HAP-1 (cell line): ENCODE measurements at regions not wholly inside any gene's neighbourhood (a gene's known extent, or its start where the extent isn't known, plus 50 kb on each side); places are given as distances from the start of the nearest gene placed in this dataset.
A peak's percentile ranks its signal among the peaks of the same experiment; 100 is the strongest.

Experiments used
- DNase-seq, 2 experiments: peaks; one replicate each; pipeline ENCODE4 v3.0.0-alpha.2; 2016 to 2020; ENCODE audit warnings: low spot score in 2 of 2
- H3K27me3 ChIP-seq: fragments of 250-450 bp; sonication (Bioruptor Pico); 2 replicates; pipeline ENCODE4 v1.5.1; 2020; ENCODE audit warnings: low read depth, mild to moderate bottlenecking, moderate library complexity
- H3K36me3 ChIP-seq: fragments of 250-450 bp; sonication (Bioruptor Pico); replicated peaks from 2 replicates; pipeline ENCODE4 v1.5.1; 2020; ENCODE audit warnings: mild to moderate bottlenecking
- H3K4me1 ChIP-seq: fragments of 250-450 bp; sonication (Bioruptor Pico); 2 replicates; pipeline ENCODE4 v1.5.1; 2020; ENCODE audit warnings: mild to moderate bottlenecking
- H3K4me3 ChIP-seq: fragments of 250-450 bp; sonication (Bioruptor Pico); 2 replicates; pipeline ENCODE4 v1.5.1; 2020; ENCODE audit warnings: mild to moderate bottlenecking, moderate library complexity
- H3K9me3 ChIP-seq: fragments of 250-450 bp; sonication (Bioruptor Pico); 2 replicates; pipeline ENCODE4 v1.5.1; 2020; ENCODE audit warnings: mild to moderate bottlenecking, moderate library complexity
- in situ Hi-C: fragments of 300-500 bp; cut with MboI; formaldehyde crosslinking; loops from 3 replicates; pipeline ENCODE4 v1.14.3; 2020; ENCODE audit warnings: low sequenced_read_pairs, inconsistent platforms, mixed read lengths

- DNase-seq: no peak
- H3K4me1 ChIP-seq: no peaks in the 10 kb centered on the region
- no peaks in the 10 kb centered on the region for H3K27me3 ChIP-seq
- H3K4me3 ChIP-seq: no peak overlapping the region
- no peaks in the 10 kb centered on the region for H3K36me3 ChIP-seq
- no peaks in the 10 kb centered on the region for H3K9me3 ChIP-seq
- in situ Hi-C loops: no loop called here
These were observed 219.9 kb upstream of the NECTIN3 start for GRCh38 chr3:110851736-110852135.

- no peaks in the 10 kb centered on the region for H3K9me3 ChIP-seq
- no peaks in the 10 kb centered on the region for H3K36me3 ChIP-seq
- no peak overlapping the region for H3K4me3 ChIP-seq
- DNase-seq: no peak
- no peaks in the 10 kb centered on the region for H3K27me3 ChIP-seq
- no peaks in the 10 kb centered on the region for H3K4me1 ChIP-seq
- in situ Hi-C loops: no loop called here
These were observed 216.4 kb upstream of the NECTIN3 start for GRCh38 chr3:110855207-110855606.

- DNase-seq: no peak
- in situ Hi-C loops: no loop called here
- H3K36me3 ChIP-seq: no peaks in the 10 kb centered on the region
- no peaks in the 10 kb centered on the region for H3K4me1 ChIP-seq
- no peak overlapping the region for H3K4me3 ChIP-seq
- no peaks in the 10 kb centered on the region for H3K9me3 ChIP-seq
- H3K27me3 ChIP-seq: no peaks in the 10 kb centered on the region
These were observed 214.7 kb upstream of the NECTIN3 start for GRCh38 chr3:110856916-110857315.

GRCh38 chr3:110858549-110858948 is 213.1 kb upstream of the NECTIN3 start:
- H3K27me3 ChIP-seq: no peaks in the 10 kb centered on the region
- H3K4me1 ChIP-seq: no peaks in the 10 kb centered on the region
- no peak for DNase-seq
- no peaks in the 10 kb centered on the region for H3K36me3 ChIP-seq
- no peaks in the 10 kb centered on the region for H3K9me3 ChIP-seq
- no peak overlapping the region for H3K4me3 ChIP-seq
- in situ Hi-C loops: no loop called here

GRCh38 chr3:110859336-110859735 is 212.3 kb upstream of the NECTIN3 start:
- Histone ChIP-seq H3K4me1 (no peaks in the 10 kb centered on the region), H3K9me3 (no peaks in the 10 kb centered on the region), H3K27me3 (no peaks in the 10 kb centered on the region), H3K4me3 (no peak overlapping the region), H3K36me3 (no peaks in the 10 kb centered on the region)
- no peak for DNase-seq
- in situ Hi-C loops: no loop called here

- H3K4me3 ChIP-seq: no peak overlapping the region
- H3K36me3 ChIP-seq: no peaks in the 10 kb centered on the region
- no peaks in the 10 kb centered on the region for H3K27me3 ChIP-seq
- in situ Hi-C loops: no loop called here
- DNase-seq: no peak
- H3K4me1 ChIP-seq: no peaks in the 10 kb centered on the region
- no peaks in the 10 kb centered on the region for H3K9me3 ChIP-seq
These were observed 211.6 kb upstream of the NECTIN3 start for GRCh38 chr3:110859993-110860392.

- in situ Hi-C loops: no loop called here
- Histone ChIP-seq H3K9me3 (no peaks in the 10 kb centered on the region), H3K27me3 (no peaks in the 10 kb centered on the region), H3K4me3 (no peak overlapping the region), H3K4me1 (no peaks in the 10 kb centered on the region), H3K36me3 (no peaks in the 10 kb centered on the region)
- no peak for DNase-seq
These were observed 205.7 kb upstream of the NECTIN3 start for GRCh38 chr3:110865934-110866333.

GRCh38 chr3:110868106-110868505 is 203.5 kb upstream of the NECTIN3 start:
- Histone ChIP-seq H3K36me3 (no peaks in the 10 kb centered on the region), H3K27me3 (no peaks in the 10 kb centered on the region), H3K4me3 (no peak overlapping the region), H3K4me1 (no peaks in the 10 kb centered on the region), H3K9me3 (no peaks in the 10 kb centered on the region)
- DNase-seq: no peak
- in situ Hi-C loops: no loop called here

GRCh38 chr3:110869736-110870135 is 201.9 kb upstream of the NECTIN3 start:
- H3K4me3 ChIP-seq: no peak overlapping the region
- H3K36me3 ChIP-seq: no peaks in the 10 kb centered on the region
- in situ Hi-C loops: no loop called here
- no peak for DNase-seq
- H3K9me3 ChIP-seq: peaks cover 4% of the 10 kb centered on the region; the same call in 1 of the 2 replicates
- H3K4me1 ChIP-seq: no peaks in the 10 kb centered on the region
- H3K27me3 ChIP-seq: no peaks in the 10 kb centered on the region

- Histone ChIP-seq H3K4me3 (no peak overlapping the region), H3K27me3 (no peaks in the 10 kb centered on the region), H3K4me1 (no peaks in the 10 kb centered on the region), H3K9me3 (peaks cover 4% of the 10 kb centered on the region; the same call in 1 of the 2 replicates), H3K36me3 (no peaks in the 10 kb centered on the region)
- no peak for DNase-seq
- in situ Hi-C loops: no loop called here
These were observed 199.7 kb upstream of the NECTIN3 start for GRCh38 chr3:110871869-110872268.

- no peaks in the 10 kb centered on the region for H3K4me1 ChIP-seq
- in situ Hi-C loops: no loop called here
- DNase-seq: no peak
- no peaks in the 10 kb centered on the region for H3K36me3 ChIP-seq
- no peaks in the 10 kb centered on the region for H3K27me3 ChIP-seq
- H3K9me3 ChIP-seq: peaks cover 3% of the 10 kb centered on the region; the same call in 1 of the 2 replicates
- no peak overlapping the region for H3K4me3 ChIP-seq
These were observed 192.9 kb upstream of the NECTIN3 start for GRCh38 chr3:110878692-110879091.

- H3K36me3 ChIP-seq: no peaks in the 10 kb centered on the region
- no peak overlapping the region for H3K4me3 ChIP-seq
- in situ Hi-C loops: no loop called here
- no peaks in the 10 kb centered on the region for H3K27me3 ChIP-seq
- H3K4me1 ChIP-seq: peaks cover 3% of the 10 kb centered on the region; the same call in 1 of the 2 replicates
- DNase-seq: peak; percentile 12 to 46
- H3K9me3 ChIP-seq: no peaks in the 10 kb centered on the region
These were observed 190.5 kb upstream of the NECTIN3 start for GRCh38 chr3:110881069-110881468.

- Histone ChIP-seq H3K4me3 (no peak overlapping the region), H3K36me3 (no peaks in the 10 kb centered on the region), H3K4me1 (peaks cover 3% of the 10 kb centered on the region; the same call in 1 of the 2 replicates), H3K27me3 (no peaks in the 10 kb centered on the region), H3K9me3 (no peaks in the 10 kb centered on the region)
- DNase-seq: no peak
- in situ Hi-C loops: no loop called here
These were observed 185.3 kb upstream of the NECTIN3 start for GRCh38 chr3:110886222-110886893.

GRCh38 chr3:110887176-110887575 is 184.4 kb upstream of the NECTIN3 start:
- H3K9me3 ChIP-seq: no peaks in the 10 kb centered on the region
- in situ Hi-C loops: no loop called here
- no peak overlapping the region for H3K4me3 ChIP-seq
- H3K36me3 ChIP-seq: no peaks in the 10 kb centered on the region
- no peak for DNase-seq
- peaks cover 3% of the 10 kb centered on the region; the same call in 1 of the 2 replicates for H3K4me1 ChIP-seq
- H3K27me3 ChIP-seq: no peaks in the 10 kb centered on the region
